GM21717 (cell line): ENCODE measurements at regions not wholly inside any gene's neighbourhood (a gene's known extent, or its start where the extent isn't known, plus 50 kb on each side); places are given as distances from the start of the nearest gene placed in this dataset.

Source experiments
- ATAC-seq: cut with Tn5 transposase; IDR thresholded peaks from one replicate; pipeline ENCODE4 v1.9.1; 2021; ENCODE audit warnings: mild to moderate bottlenecking, moderate library complexity; ENCODE audit not compliant: unreplicated experiment

GRCh38 chr6:44674226-44675155 is 287.0 kb downstream of the CDC5L start:
- ATAC-seq, result no peak

GRCh38 chr6:44675449-44675848 is 287.9 kb downstream of the CDC5L start:
- ATAC-seq, result no peak

- no peak for ATAC-seq
Observed at GRCh38 chr6:44676246-44676790, 288.8 kb downstream of the CDC5L start.

DNA sequence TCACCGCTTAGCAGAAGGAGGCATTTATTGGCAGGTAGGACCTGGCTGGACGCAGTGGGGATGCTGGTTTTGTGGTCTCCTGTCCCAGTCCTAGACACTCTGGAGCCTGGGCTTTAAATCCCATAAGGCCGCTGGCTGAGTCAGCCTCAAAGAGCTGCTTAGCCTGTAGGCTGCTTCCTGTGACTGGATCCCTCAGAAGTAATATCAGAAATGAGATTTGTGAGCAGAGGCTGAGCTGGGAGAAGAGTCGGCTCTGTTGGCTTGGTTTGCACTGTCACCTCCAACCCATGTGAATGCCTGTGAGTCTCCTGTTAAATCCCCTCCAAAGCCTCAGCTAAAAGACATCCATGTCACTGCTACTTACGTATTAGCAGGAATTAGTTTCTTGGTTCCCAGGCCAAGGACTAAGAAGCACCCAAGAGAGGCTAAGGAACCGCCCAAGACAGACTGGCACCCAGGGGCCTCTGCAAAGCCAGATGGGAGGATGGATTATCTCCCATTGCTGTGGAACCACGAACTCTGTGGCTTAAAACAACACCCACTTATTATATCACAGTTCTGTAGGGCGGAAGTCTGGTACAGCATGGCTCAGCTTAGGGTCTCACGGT is 289.4 kb downstream of the CDC5L start:
- no peak for ATAC-seq

GRCh38 chr6:44678252-44678935 is 290.9 kb downstream of the CDC5L start:
- no peak for ATAC-seq

DNA sequence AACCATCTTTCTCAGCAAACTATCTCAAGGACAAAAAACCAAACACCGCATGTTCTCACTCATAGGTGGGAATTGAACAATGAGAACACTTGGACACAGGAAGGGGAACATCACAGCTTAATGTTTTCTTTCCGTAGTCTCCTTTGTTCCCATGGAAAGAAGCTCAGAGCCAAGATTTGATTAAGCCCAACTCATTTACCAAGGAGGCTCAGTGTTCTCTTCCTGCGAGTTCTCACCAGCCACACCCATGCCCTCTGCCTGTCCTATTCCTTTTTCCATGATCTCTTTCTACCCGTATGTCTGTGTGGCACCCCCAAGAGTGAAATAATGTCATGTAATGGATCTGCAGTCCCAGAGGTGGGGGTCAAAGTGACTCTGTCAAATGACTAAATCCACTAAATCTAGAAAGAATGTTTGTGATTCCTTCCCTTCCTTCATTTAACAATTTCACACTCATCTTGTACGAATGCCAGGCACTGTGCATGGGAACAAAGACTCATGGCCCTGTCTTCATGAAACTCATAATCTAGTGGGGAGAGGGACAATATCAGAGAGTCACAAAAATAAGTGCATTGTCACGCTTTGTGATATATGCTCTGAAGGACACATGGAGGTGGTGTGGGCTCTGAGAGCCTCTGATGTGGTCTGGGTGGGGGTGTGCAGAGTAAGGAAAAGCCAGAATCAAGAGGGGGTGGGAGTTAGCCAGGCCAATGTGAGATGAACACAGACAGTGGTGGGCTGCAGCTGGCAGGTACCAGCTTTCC is 292.1 kb downstream of the CDC5L start:
- ATAC-seq, result no peak

GRCh38 chr6:44680202-44680720 is 292.8 kb downstream of the CDC5L start:
- ATAC-seq, result no peak

GRCh38 chr6:44681761-44682160 is 294.3 kb downstream of the CDC5L start:
- ATAC-seq, result no peak

DNA sequence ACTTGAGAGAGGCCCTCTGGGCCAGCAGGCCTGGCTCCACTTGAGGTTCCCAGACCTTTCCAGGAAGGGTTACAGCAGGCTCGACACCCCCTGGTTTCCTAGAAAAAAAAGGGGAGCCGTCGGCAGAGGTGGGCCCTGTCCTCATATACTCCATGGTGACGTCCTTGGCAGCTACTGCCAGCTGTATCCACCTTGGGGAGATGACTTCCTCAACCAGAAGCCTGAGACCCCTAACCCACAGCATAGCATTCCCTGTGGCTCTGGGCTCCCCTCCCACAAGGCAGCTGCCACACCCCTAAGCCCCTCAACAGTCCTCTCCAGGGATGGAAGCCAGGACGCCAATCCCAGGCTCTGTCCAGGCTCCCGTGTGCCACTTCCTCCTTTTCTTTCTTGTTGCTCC is 294.8 kb downstream of the CDC5L start:
- no peak for ATAC-seq

- ATAC-seq, result no peak
Observed at GRCh38 chr6:44682987-44683779, 295.7 kb downstream of the CDC5L start.

DNA sequence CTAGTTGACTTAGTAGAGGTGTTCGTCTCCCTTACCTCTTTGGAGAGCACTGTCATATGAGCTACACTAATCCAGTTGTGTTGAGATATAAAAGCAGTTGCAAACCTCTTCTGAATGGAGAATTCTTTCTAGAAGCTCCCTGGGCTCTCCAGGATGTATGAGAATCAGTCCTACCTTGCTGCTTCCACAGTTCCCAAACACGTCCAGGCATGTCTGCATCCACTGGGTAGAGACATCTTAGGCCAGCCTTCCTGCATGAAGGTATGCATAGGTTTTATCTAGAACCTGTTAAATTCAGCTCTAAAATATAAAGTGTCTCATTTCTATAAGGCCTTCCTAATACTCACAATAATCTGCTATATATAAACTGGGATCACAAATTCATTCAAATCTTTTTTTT is 297.7 kb downstream of the CDC5L start:
- ATAC-seq, result no peak

GRCh38 chr6:44696099-44696498 is 308.6 kb downstream of the CDC5L start:
- ATAC-seq, result no peak

- ATAC-seq, result no peak
Observed at GRCh38 chr6:44696686-44697085, 309.2 kb downstream of the CDC5L start.

DNA sequence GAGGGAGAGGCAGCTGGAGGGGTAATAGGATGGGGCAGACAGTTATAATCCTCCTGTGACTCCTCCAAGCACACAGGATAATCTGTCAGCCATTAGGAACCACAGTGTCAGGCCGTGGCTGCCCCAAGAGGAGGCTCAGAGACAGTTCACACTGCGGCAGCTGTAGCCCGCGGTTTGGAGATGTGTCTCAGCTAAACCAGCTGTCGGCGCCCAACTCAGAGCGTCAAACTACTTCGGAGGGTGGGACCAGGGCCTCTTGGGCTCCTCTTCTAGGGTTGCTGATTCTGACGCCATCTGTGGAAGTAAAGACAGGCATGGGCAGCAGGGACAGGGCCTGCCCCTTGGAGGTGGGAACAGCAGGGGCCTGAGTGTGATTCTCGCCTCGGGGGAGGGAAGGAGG is 309.8 kb downstream of the CDC5L start:
- no peak for ATAC-seq

GRCh38 chr6:44698602-44699001 is 311.1 kb downstream of the CDC5L start:
- no peak for ATAC-seq

DNA sequence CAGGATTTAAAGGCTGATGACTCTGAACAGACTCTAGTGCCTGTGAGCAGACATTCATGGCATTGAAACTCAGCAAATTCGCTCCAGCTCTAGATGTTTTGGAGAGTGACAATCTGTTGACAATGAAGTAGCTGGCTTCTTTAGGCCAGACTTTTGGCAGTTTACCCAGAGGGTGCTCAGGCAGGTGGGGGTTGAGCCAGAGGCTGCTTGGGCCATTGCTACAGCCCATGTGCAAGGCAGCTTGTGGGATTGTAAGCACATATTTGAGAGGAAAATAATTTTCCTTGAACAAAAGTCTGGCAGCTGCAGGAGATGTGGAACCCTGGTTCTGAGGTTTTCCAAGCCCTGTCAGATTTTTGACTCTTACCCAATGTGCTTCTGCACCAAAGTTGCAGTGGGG is 311.6 kb downstream of the CDC5L start:
- ATAC-seq, result no peak

GRCh38 chr6:44699851-44700250 is 312.3 kb downstream of the CDC5L start:
- no peak for ATAC-seq

DNA sequence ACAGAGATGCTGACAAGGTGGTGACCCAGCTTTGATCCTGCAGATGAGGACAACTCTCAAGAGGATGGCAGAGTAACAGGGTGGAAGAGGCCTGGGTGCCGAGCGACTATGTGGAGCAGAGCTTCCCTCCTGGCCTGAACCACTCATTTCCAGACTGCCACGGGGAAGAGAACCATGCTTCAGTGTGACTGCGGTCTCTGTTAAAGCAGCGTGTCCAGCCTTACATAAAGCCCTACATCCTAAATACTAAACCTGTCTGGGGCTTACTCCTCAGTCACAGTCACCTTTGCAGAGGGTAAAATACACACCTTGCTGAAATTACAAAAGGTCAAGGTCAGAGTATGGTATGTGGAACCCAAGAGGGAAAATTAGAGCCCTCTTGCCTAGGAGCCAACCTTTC is 312.9 kb downstream of the CDC5L start:
- ATAC-seq, result no peak

- ATAC-seq, result no peak
Observed at GRCh38 chr6:44701038-44701636, 313.6 kb downstream of the CDC5L start.
